ENCODE measurements at regions not wholly inside any gene's neighbourhood (a gene's known extent, or its start where the extent isn't known, plus 50 kb on each side); places are given as distances from the start of the nearest gene placed in this dataset.

DNA sequence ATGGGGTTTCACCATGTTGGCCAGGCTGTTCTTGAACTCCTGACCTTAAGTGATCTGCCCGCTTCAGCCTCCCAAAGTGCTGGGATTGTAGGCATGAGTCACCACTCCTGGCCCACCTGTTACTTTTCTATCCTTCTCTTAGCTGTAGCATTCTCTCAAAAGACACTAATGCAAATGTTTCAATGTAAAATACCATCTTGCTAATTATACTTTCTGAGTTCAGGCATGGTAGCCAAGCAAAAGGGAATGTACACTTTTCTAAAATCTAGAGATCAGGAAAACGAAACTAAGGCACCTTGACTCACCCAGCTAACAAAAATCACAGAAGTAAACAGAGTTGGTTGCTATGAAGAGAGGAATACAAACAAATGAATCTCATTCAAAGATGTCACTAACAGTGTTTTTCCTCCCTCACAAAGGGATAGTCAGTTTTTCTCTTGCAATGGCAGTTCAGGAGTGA is 401.0 kb upstream of the NRP1 start:
- DNase-seq, result peak; percentile 4 to 74
- WGBS (ENCODE audit: extremely low coverage, insufficient coverage, insufficient read length), result no CpG with 5 or more reads among the region's 2 CpGs
- Histone ChIP-seq H2BK120ac (ENCODE audit: insufficient read depth, low read length, poor library complexity) (no peak overlapping the region), H3K79me1 (ENCODE audit: low read length) (no peaks in the 10 kb centered on the region), H2BK12ac (ENCODE audit: low read length) (no peak overlapping the region), H3K4me1 (ENCODE audit: control insufficient read depth in 1 of 2, insufficient read depth in 2 of 2, low read length in 2 of 2) (no peaks in the 10 kb centered on the region), H3K14ac (ENCODE audit: low read length) (no peak overlapping the region), H3K18ac (ENCODE audit: low read length) (no peak overlapping the region), H3K36me3 (ENCODE audit: control insufficient read depth in 1 of 2, insufficient read depth in 2 of 2, low read length in 2 of 2) (no peaks in the 10 kb centered on the region), H2BK5ac (ENCODE audit: low read depth, low read length, poor library complexity) (no peak overlapping the region), H4K91ac (ENCODE audit: low read depth, low read length) (no peak overlapping the region), H2AFZ (ENCODE audit: insufficient read depth, low read length, poor library complexity) (no peak overlapping the region), H3K27ac (ENCODE audit: low read depth, low read length) (no peak overlapping the region), H3K9me3 (ENCODE audit: insufficient read depth, low read depth, low read length) (no peaks in the 10 kb centered on the region), H3K4me3 (ENCODE audit: low read depth, low read length) (no peak overlapping the region), H3K27me3 (ENCODE audit: insufficient read depth, low read length) (no peaks in the 10 kb centered on the region), H2AK5ac (ENCODE audit: low read length) (no peak overlapping the region), H4K8ac (ENCODE audit: low read depth, low read length) (no peak overlapping the region), H3K4me2 (ENCODE audit: low read length) (no peak overlapping the region), H3K23ac (ENCODE audit: low read length) (no peak overlapping the region), H4K12ac (ENCODE audit: low read depth, low read length) (no peak overlapping the region), H3K9ac (ENCODE audit: low read length) (no peak overlapping the region), H3K4ac (ENCODE audit: low read depth, low read length) (no peak overlapping the region), H3K79me2 (ENCODE audit: control insufficient read depth, insufficient read depth, low read length, poor library complexity) (no peaks in the 10 kb centered on the region)

DNA sequence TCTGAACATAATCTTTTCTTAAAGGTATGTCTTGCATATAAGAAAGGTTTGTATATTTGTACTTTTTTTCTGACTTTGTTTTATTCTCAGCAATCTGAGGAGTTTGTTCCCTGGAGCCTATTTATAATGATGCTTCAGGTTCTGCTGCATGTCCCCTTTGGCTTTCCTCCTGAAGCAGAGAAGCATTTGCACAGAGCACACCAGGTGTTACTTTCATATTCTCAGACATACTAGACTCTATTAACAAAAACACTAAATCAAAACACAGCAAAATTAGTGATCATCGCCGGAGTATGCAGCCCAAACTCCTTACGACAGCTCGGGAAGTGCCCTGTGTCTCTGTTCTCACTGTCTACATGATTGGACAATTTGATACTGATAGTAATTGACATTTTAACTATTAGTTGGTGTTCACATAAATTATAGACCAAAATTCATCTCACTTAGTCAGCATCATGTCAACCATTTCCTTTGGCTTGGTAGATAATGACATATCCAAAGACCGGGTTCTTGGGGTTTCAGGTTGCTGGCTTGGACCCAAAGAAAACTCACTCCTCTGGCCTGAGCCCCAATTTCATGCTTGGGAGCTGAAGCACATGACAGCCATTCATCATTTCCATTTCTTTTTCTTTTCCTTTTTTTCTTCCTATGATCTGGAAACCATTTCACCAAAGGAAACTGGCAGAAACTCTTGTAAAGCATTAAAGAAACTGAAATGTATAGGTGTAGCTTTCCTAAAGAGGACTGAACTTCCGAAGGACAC is 400.1 kb upstream of the NRP1 start:
- Histone ChIP-seq H2AK5ac (ENCODE audit: low read length) (no peak overlapping the region), H3K9me3 (ENCODE audit: insufficient read depth, low read depth, low read length) (no peaks in the 10 kb centered on the region), H3K27ac (ENCODE audit: low read depth, low read length) (no peak overlapping the region), H4K91ac (ENCODE audit: low read depth, low read length) (no peak overlapping the region), H4K8ac (ENCODE audit: low read depth, low read length) (no peak overlapping the region), H2AFZ (ENCODE audit: insufficient read depth, low read length, poor library complexity) (no peak overlapping the region), H3K27me3 (ENCODE audit: insufficient read depth, low read length) (no peaks in the 10 kb centered on the region), H3K4ac (ENCODE audit: low read depth, low read length) (no peak overlapping the region), H2BK120ac (ENCODE audit: insufficient read depth, low read length, poor library complexity) (no peak overlapping the region), H3K9ac (ENCODE audit: low read length) (no peak overlapping the region), H3K23ac (ENCODE audit: low read length) (no peak overlapping the region), H3K14ac (ENCODE audit: low read length) (no peak overlapping the region), H3K4me2 (ENCODE audit: low read length) (no peak overlapping the region), H3K4me1 (ENCODE audit: control insufficient read depth in 1 of 2, insufficient read depth in 2 of 2, low read length in 2 of 2) (no peaks in the 10 kb centered on the region), H3K18ac (ENCODE audit: low read length) (no peak overlapping the region), H3K79me1 (ENCODE audit: low read length) (no peaks in the 10 kb centered on the region), H3K4me3 (ENCODE audit: low read depth, low read length) (no peak overlapping the region), H2BK5ac (ENCODE audit: low read depth, low read length, poor library complexity) (no peak overlapping the region), H3K36me3 (ENCODE audit: control insufficient read depth in 1 of 2, insufficient read depth in 2 of 2, low read length in 2 of 2) (no peaks in the 10 kb centered on the region), H4K12ac (ENCODE audit: low read depth, low read length) (no peak overlapping the region), H3K79me2 (ENCODE audit: control insufficient read depth, insufficient read depth, low read length, poor library complexity) (no peaks in the 10 kb centered on the region), H2BK12ac (ENCODE audit: low read length) (no peak overlapping the region)
- WGBS (ENCODE audit: extremely low coverage, insufficient coverage, insufficient read length), result no CpG with 5 or more reads among the region's 6 CpGs
- DNase-seq, result no peak

DNA sequence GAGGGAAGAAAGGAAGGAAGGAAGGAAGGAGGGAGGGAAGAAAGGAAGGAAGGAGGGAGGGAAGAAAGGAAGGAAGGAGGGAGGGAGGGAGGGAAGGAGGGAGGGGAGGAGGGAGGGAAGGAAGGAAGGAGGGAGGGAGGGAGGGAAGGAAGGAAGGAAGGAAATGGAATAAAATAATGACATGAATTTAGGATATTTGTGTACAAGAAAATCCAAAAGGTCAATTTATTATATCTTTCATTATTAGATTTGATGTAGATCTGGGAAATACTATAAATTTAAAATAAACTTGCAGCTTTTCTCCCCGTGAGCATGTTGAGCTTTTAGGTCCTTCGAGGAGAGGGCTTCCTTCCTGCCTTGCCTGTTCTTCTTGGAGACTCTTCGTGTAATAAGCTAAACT is 398.6 kb upstream of the NRP1 start:
- no peak overlapping the region for H4K8ac ChIP-seq (ENCODE audit: low read depth, low read length)
- no peak overlapping the region for H3K4ac ChIP-seq (ENCODE audit: low read depth, low read length)
- H2AK5ac ChIP-seq (ENCODE audit: low read length), result no peak overlapping the region
- no peaks in the 10 kb centered on the region for H3K79me2 ChIP-seq (ENCODE audit: control insufficient read depth, insufficient read depth, low read length, poor library complexity)
- no peaks in the 10 kb centered on the region for H3K4me1 ChIP-seq (ENCODE audit: control insufficient read depth in 1 of 2, insufficient read depth in 2 of 2, low read length in 2 of 2)
- H3K23ac ChIP-seq (ENCODE audit: low read length), result no peak overlapping the region
- H4K91ac ChIP-seq (ENCODE audit: low read depth, low read length), result no peak overlapping the region
- H2AFZ ChIP-seq (ENCODE audit: insufficient read depth, low read length, poor library complexity), result no peak overlapping the region
- H3K9me3 ChIP-seq (ENCODE audit: insufficient read depth, low read depth, low read length), result no peaks in the 10 kb centered on the region
- H3K27ac ChIP-seq (ENCODE audit: low read depth, low read length), result no peak overlapping the region
- no peak overlapping the region for H3K4me3 ChIP-seq (ENCODE audit: low read depth, low read length)
- no peak overlapping the region for H2BK5ac ChIP-seq (ENCODE audit: low read depth, low read length, poor library complexity)
- no peaks in the 10 kb centered on the region for H3K36me3 ChIP-seq (ENCODE audit: control insufficient read depth in 1 of 2, insufficient read depth in 2 of 2, low read length in 2 of 2)
- H3K79me1 ChIP-seq (ENCODE audit: low read length), result no peaks in the 10 kb centered on the region
- no peak overlapping the region for H2BK12ac ChIP-seq (ENCODE audit: low read length)
- no peak overlapping the region for H3K9ac ChIP-seq (ENCODE audit: low read length)
- DNase-seq, result no peak
- WGBS (ENCODE audit: extremely low coverage, insufficient coverage, insufficient read length), result no CpG with 5 or more reads among the region's 3 CpGs
- no peak overlapping the region for H3K14ac ChIP-seq (ENCODE audit: low read length)
- no peak overlapping the region for H3K4me2 ChIP-seq (ENCODE audit: low read length)
- H2BK120ac ChIP-seq (ENCODE audit: insufficient read depth, low read length, poor library complexity), result no peak overlapping the region
- H3K18ac ChIP-seq (ENCODE audit: low read length), result no peak overlapping the region
- H4K12ac ChIP-seq (ENCODE audit: low read depth, low read length), result no peak overlapping the region
- no peaks in the 10 kb centered on the region for H3K27me3 ChIP-seq (ENCODE audit: insufficient read depth, low read length)

DNA sequence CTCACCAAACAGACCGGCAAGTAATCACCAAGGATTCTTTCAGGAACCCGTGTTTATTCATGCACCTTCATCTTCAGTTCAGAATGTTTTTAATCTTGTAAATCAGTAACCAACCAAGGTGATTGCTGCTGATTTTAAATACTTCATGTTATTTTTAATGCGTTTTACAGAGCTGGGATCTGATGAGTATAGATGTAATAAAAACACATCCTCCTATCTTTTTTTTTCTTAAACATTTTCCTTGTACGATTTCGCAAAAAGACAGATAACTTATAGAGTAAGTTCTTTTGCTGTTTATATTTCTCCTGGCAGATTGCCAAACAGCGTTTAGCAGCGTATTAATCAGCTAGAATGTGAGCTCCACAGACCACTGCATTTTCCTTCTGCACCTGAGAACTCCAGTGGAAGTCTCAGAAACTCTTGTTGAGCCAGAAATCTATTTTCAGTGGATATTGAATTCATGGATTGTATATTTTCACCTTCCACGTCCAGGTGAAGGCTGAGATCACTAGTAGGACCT is 397.8 kb upstream of the NRP1 start:
- Histone ChIP-seq H4K8ac (ENCODE audit: low read depth, low read length) (no peak overlapping the region), H3K9ac (ENCODE audit: low read length) (no peak overlapping the region), H2BK5ac (ENCODE audit: low read depth, low read length, poor library complexity) (no peak overlapping the region), H2BK12ac (ENCODE audit: low read length) (no peak overlapping the region), H3K4me1 (ENCODE audit: control insufficient read depth in 1 of 2, insufficient read depth in 2 of 2, low read length in 2 of 2) (no peaks in the 10 kb centered on the region), H3K23ac (ENCODE audit: low read length) (no peak overlapping the region), H3K27ac (ENCODE audit: low read depth, low read length) (no peak overlapping the region), H2AFZ (ENCODE audit: insufficient read depth, low read length, poor library complexity) (no peak overlapping the region), H3K14ac (ENCODE audit: low read length) (no peak overlapping the region), H2BK120ac (ENCODE audit: insufficient read depth, low read length, poor library complexity) (no peak overlapping the region), H3K27me3 (ENCODE audit: insufficient read depth, low read length) (no peaks in the 10 kb centered on the region), H3K36me3 (ENCODE audit: control insufficient read depth in 1 of 2, insufficient read depth in 2 of 2, low read length in 2 of 2) (no peaks in the 10 kb centered on the region), H3K4ac (ENCODE audit: low read depth, low read length) (no peak overlapping the region), H3K79me1 (ENCODE audit: low read length) (no peaks in the 10 kb centered on the region), H3K9me3 (ENCODE audit: insufficient read depth, low read depth, low read length) (peaks cover 3% of the 10 kb centered on the region), H4K12ac (ENCODE audit: low read depth, low read length) (no peak overlapping the region), H3K4me2 (ENCODE audit: low read length) (no peak overlapping the region), H4K91ac (ENCODE audit: low read depth, low read length) (no peak overlapping the region), H3K18ac (ENCODE audit: low read length) (no peak overlapping the region), H3K79me2 (ENCODE audit: control insufficient read depth, insufficient read depth, low read length, poor library complexity) (no peaks in the 10 kb centered on the region), H2AK5ac (ENCODE audit: low read length) (no peak overlapping the region), H3K4me3 (ENCODE audit: low read depth, low read length) (no peak overlapping the region)
- WGBS (ENCODE audit: extremely low coverage, insufficient coverage, insufficient read length), result no CpG with 5 or more reads among the region's 8 CpGs
- no peak for DNase-seq

All from trophoblast cell (in vitro differentiated cells and primary cell).